Spleen (tissue), 11 donors: ENCODE measurements at regions not wholly inside any gene's neighbourhood (a gene's known extent, or its start where the extent isn't known, plus 50 kb on each side); places are given as distances from the start of the nearest gene placed in this dataset.
"Not testable (repeated sequence)": the region's sequence is repeated elsewhere in the genome, so short reads cannot be mapped to it uniquely, and the experiment has no call there.

Experiments used
- DNase-seq: peaks from one replicate; pipeline ENCODE4 v3.0.0-alpha.2; 2020
- H3K27ac ChIP-seq, 8 donors: fragments of 200-600 bp; sonication (generic) in 7 of 8; 1 replicate in 4 of 8; 2 replicates in 4 of 8; pipeline versions ENCODE4 v1.5.0 to v1.8.0; 2016 to 2021; ENCODE audit warnings: inconsistent platforms in 4 of 8, mild to moderate bottlenecking in 4 of 8, moderate library complexity in 1 of 8
- H3K27me3 ChIP-seq, 7 donors: fragments of 200-600 bp; sonication (generic) in 6 of 7; replicated peaks in 1 of 7; 1 replicate in 4 of 7; 2 replicates in 3 of 7; pipeline versions ENCODE4 v1.5.0 to v1.8.0; 2016 to 2021; ENCODE audit warnings: inconsistent platforms in 3 of 7, mild to moderate bottlenecking in 1 of 7
- H3K36me3 ChIP-seq, 6 donors: fragments of 200-600 bp; sonication (generic) in 5 of 6; 1 replicate in 4 of 6; 2 replicates in 2 of 6; pipeline versions ENCODE4 v1.5.0 to v1.8.0; 2016 to 2021; ENCODE audit warnings: inconsistent platforms in 2 of 6
- H3K4me1 ChIP-seq, 6 donors: fragments of 200-600 bp; sonication (generic) in 5 of 6; 1 replicate in 3 of 6; 2 replicates in 3 of 6; pipeline versions ENCODE4 v1.5.0 to v1.8.0; 2016 to 2021; ENCODE audit warnings: inconsistent platforms in 3 of 6
- H3K4me3 ChIP-seq, 8 donors: fragments of 200-600 bp; sonication (generic) in 7 of 8; 1 replicate in 4 of 8; 2 replicates in 4 of 8; pipeline versions ENCODE4 v1.5.0 to v1.8.0; 2016 to 2021; ENCODE audit warnings: inconsistent platforms in 4 of 8, mild to moderate bottlenecking in 4 of 8, moderate library complexity in 2 of 8
- H3K9me3 ChIP-seq, 8 donors: fragments of 200-600 bp; sonication (generic) in 7 of 8; 1 replicate in 4 of 8; 2 replicates in 4 of 8; pipeline versions ENCODE4 v1.5.0 to v1.8.0; 2016 to 2021; ENCODE audit warnings: inconsistent platforms in 4 of 8
- POLR2A ChIP-seq, 3 donors: fragments of 450-650 bp; IDR thresholded peaks; one replicate each; pipeline ENCODE4 v1.5.1; 2017; ENCODE audit warnings: antibody characterized with exemption in 3 of 3, mild to moderate bottlenecking in 1 of 3
- POLR2AphosphoS5 ChIP-seq, 3 donors: sonication (generic); formaldehyde crosslinking; IDR thresholded peaks; one replicate each; pipeline ENCODE4 v1.5.1; 2017; ENCODE audit warnings: antibody characterized with exemption in 3 of 3
- WGBS, 5 donors: extraction: QIAGEN DNeasy Blood & Tissue Kit in 3 of 5; methylation state at CpG; one replicate each; pipeline versions ENCODE4 v1.1.5 to v1.1.7; 2013 to 2018; 5-methylcytosine and 5-hydroxymethylcytosine counted together
- intact Hi-C: fragments of 100-400 bp; cut with DNase I; formaldehyde crosslinking; loops from one replicate; pipeline ENCODE4 v1.15.0; 2023; ENCODE audit warnings: low total_unique reads
- TF ChIP-seq, protein P1 (sequence below), 11 experiments: fragments of 200-600 bp in 7 of 11; fragments of 450-650 bp in 4 of 11; sonication (generic) in 4 of 11; IDR thresholded peaks in 8 of 11; conservative IDR thresholded peaks in 3 of 11; 1 replicate in 7 of 11; 2 replicates in 4 of 11; pipeline versions ENCODE4 v1.4.0 to v1.8.0; 2016 to 2021; ENCODE audit warnings: antibody characterized with exemption in 11 of 11, inconsistent platforms in 4 of 11, mild to moderate bottlenecking in 1 of 11
- donor health status: healthy with polysubstance abuse.
- donor health status: DM: no; HTN: no; CAD: no; lungs with moderate emphysema.
- donor health status: DM: no; HTN: no; CAD: no.
- donor health status: Bipolar disorder and iron deficiency.
- donor health status: healthy.
- donor health status: DM: no; HTN: no; CAD: no.
- donor health status: DM: yes; HTN: yes; CAD: no.

- intact Hi-C loops, result no loop called here
- TF ChIP-seq POLR2A (IDR thresholded peaks at IDR 0.05) (no peak), POLR2AphosphoS5 (IDR thresholded peaks at IDR 0.05) (no peak)
- TF ChIP-seq, protein P1, sequence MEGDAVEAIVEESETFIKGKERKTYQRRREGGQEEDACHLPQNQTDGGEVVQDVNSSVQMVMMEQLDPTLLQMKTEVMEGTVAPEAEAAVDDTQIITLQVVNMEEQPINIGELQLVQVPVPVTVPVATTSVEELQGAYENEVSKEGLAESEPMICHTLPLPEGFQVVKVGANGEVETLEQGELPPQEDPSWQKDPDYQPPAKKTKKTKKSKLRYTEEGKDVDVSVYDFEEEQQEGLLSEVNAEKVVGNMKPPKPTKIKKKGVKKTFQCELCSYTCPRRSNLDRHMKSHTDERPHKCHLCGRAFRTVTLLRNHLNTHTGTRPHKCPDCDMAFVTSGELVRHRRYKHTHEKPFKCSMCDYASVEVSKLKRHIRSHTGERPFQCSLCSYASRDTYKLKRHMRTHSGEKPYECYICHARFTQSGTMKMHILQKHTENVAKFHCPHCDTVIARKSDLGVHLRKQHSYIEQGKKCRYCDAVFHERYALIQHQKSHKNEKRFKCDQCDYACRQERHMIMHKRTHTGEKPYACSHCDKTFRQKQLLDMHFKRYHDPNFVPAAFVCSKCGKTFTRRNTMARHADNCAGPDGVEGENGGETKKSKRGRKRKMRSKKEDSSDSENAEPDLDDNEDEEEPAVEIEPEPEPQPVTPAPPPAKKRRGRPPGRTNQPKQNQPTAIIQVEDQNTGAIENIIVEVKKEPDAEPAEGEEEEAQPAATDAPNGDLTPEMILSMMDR (IDR thresholded peaks at IDR 0.05 in 8 of 11, conservative IDR thresholded peaks at IDR 0.05 in 3 of 11), result no peak
- no peak for DNase-seq
- 87 to 95% (median 90%) methylated on average over 8 of the region's 8 CpGs for WGBS, 5 donors
- Histone ChIP-seq H3K4me3 (no peak overlapping the region), H3K36me3 (no peaks in the 10 kb centered on the region), H3K27me3 (peaks cover 0 to 6% (median 0%) of the 10 kb centered on the region in 7 donors), H3K27ac (no peak overlapping the region), H3K9me3 (no peaks in the 10 kb centered on the region), H3K4me1 (peaks cover 0 to 8% (median 0%) of the 10 kb centered on the region in 6 donors)
Observed at GRCh38 chr14:30357791-30358190, 201.2 kb upstream of the G2E3 start.

DNA sequence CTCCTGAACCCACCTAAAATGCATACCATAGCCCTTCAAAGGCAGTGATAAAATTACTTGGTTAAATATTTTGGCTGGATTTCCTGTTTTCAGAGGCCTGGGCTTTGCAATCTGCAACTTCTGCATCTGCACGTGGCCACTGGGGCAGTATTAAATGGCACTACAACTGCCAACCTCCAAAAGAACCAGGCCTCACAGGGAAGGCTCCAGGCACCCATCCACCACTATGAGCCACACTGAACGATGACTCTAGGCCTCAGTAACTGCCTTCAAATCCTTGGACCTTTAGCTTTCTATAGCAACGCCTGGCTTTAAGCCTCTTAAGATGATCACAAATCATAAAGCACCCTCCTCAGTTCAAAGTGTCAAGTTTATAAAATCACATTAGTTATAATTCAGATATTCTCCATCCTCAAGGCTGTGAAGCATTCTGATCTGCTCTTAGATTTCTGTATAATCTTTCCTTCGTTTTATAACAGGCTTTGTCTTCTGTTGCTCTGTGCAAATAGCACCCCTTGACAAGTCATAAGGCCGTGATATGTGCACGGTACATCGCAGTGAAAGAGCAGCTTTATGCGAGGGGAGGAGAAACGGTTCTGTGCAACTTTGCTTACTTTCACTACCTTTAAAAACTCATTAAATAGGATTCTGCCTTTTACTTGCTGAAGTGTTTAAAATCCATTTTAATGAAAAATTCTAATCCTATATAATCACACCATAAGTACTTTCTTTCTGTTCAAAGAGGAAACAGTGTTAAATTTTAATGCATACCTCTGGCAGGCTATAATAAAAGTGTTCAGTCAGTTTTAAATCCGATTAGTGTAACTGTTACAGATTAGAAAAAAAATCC is 196.4 kb upstream of the G2E3 start:
- H3K27ac ChIP-seq, result no peak overlapping the region
- intact Hi-C loops, result no loop called here
- no peak for TF ChIP-seq POLR2AphosphoS5 (IDR thresholded peaks at IDR 0.05)
- no peak for TF ChIP-seq POLR2A (IDR thresholded peaks at IDR 0.05)
- TF ChIP-seq, protein P1 (IDR thresholded peaks at IDR 0.05 in 8 of 11, conservative IDR thresholded peaks at IDR 0.05 in 3 of 11), result no peak
- no peak for DNase-seq
- H3K9me3 ChIP-seq, result no peaks in the 10 kb centered on the region
- WGBS, 5 donors, result 75 to 84% (median 79%) methylated on average over 10 of the region's 10 CpGs
- H3K4me1 ChIP-seq, result no peaks in the 10 kb centered on the region
- peaks cover 0 to 4% (median 0%) of the 10 kb centered on the region in 7 donors for H3K27me3 ChIP-seq
- no peak overlapping the region for H3K4me3 ChIP-seq
- no peaks in the 10 kb centered on the region for H3K36me3 ChIP-seq

DNA sequence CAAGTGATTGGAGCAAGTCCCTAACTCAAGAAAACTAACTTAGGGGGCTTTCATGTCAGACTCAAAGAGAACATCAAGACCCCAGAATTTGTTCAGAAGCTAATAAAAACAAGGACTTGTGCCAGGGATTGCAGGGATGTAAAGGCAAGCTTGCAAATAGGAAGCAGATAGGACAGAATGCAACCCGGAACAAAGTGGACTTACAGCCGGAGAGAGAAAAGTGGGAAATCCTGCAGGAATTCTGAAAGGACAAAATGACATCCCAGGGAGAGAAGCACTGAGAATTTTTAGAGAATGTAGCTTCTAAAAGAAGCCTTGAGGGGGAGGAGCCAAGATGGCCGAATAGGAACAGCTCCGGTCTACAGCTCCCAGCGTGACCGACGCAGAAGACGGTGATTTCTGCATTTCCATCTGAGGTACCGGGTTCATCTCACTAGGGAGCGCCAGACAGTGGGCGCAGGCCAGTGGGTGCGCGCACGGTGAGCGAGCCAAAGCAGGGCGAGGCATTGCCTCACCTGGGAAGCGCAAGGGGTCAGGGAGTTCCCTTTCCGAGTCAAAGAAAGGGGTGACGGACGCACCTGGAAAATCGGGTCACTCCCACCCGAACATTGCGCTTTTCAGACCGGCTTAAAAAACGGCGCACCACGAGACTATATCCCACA is 195.6 kb upstream of the G2E3 start:
- H3K36me3 ChIP-seq, intact Hi-C loops, H3K27ac ChIP-seq, H3K9me3 ChIP-seq, DNase-seq, H3K4me1 ChIP-seq, H3K4me3 ChIP-seq, H3K27me3 ChIP-seq: not testable (repeated sequence)
- 91 to 96% (median 95%) methylated on average over 18 to 26 of the region's 27 CpGs for WGBS, 5 donors

DNA sequence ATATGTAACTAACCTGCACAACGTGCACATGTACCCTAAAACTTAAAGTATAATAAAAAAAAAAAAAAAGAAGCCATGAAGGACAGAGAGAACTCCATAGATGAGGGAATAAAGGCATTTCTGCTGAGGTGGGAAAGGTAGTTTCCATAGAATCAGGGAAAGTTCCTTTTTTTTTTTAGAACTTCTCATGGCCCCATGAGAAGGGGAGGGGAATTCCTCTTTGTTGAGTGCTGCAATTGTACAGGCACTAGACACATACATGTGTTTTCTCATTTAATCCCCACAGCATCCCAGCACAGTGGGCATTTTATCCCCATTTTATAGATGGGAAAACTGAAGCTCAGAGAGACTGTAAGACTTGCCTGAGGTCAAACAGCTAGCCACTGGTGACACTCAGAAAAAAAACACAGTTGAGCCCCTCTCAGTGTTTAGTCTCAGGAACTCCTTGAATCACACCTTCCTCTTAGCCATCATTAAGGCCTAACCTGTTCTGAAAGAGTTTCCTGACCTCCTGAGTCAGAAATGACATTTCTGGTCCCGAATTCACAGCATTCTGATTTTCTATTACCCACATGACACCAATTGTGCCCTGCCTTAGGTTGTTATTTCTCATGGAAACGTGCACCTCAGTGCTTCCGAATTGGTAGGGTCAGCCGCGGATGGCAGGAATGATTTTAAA is 189.3 kb upstream of the G2E3 start:
- Histone ChIP-seq H3K4me3 (no peak overlapping the region), H3K4me1 (no peaks in the 10 kb centered on the region), H3K9me3 (no peaks in the 10 kb centered on the region), H3K27ac (no peak overlapping the region), H3K36me3 (no peaks in the 10 kb centered on the region), H3K27me3 (peaks cover 0 to 5% (median 0%) of the 10 kb centered on the region in 7 donors)
- no peak for DNase-seq
- no peak for TF ChIP-seq POLR2AphosphoS5 (IDR thresholded peaks at IDR 0.05)
- TF ChIP-seq POLR2A (IDR thresholded peaks at IDR 0.05), result no peak
- TF ChIP-seq, protein P1 (IDR thresholded peaks at IDR 0.05 in 8 of 11, conservative IDR thresholded peaks at IDR 0.05 in 3 of 11), result no peak
- WGBS, 5 donors, result 76 to 91% (median 87%) methylated on average over 5 to 6 of the region's 6 CpGs
- intact Hi-C loops, result no loop called here
